GM12865 (cell line): ENCODE measurements at regions not wholly inside any gene's neighbourhood (a gene's known extent, or its start where the extent isn't known, plus 50 kb on each side); places are given as distances from the start of the nearest gene placed in this dataset.

ENCODE experiments used
- DNase-seq: peaks from one replicate; pipeline ENCODE4 v3.0.0; 2010; ENCODE audit warnings: low read depth
- H3K4me3 ChIP-seq: 2 replicates; pipeline ENCODE4 v1.5.1; 2011; ENCODE audit warnings: mild to moderate bottlenecking, low read depth, low read length, control low read depth
- CTCF ChIP-seq: IDR thresholded peaks from 2 replicates; pipeline ENCODE4 v1.5.1; 2011; ENCODE audit warnings: low read length, control low read depth, low read depth, inconsistent platforms; ENCODE audit not compliant: insufficient read depth; ENCODE audit errors: missing control alignments

- no peak for TF ChIP-seq CTCF
- DNase-seq = no peak
These were observed 151.5 kb upstream of the STMND1 start for GRCh38 chr6:16950302-16950701.

GRCh38 chr6:16949716-16950115, 152.1 kb upstream of the STMND1 start:
- H3K4me3 ChIP-seq = no peak overlapping the region
- no peak for DNase-seq
- TF ChIP-seq CTCF = no peak

More at GRCh38 chr6:16950302-16950701, 151.5 kb upstream of the STMND1 start:
- H3K4me3 ChIP-seq = no peak overlapping the region

- no peak overlapping the region for H3K4me3 ChIP-seq
- no peak for DNase-seq
- TF ChIP-seq CTCF = no peak
These were observed 153.5 kb upstream of the STMND1 start for GRCh38 chr6:16948396-16948795.

- DNase-seq = no peak
- H3K4me3 ChIP-seq = no peak overlapping the region
- no peak for TF ChIP-seq CTCF
These were observed 154.4 kb upstream of the STMND1 start for GRCh38 chr6:16947375-16948015.

GRCh38 chr6:16944596-16944995, 157.3 kb upstream of the STMND1 start:
- DNase-seq = no peak

GRCh38 chr6:16939839-16940238, 162.0 kb upstream of the STMND1 start:
- no peak for DNase-seq
- H3K4me3 ChIP-seq = no peak overlapping the region
- no peak for TF ChIP-seq CTCF

More at GRCh38 chr6:16944596-16944995, 157.3 kb upstream of the STMND1 start:
- H3K4me3 ChIP-seq = no peak overlapping the region
- TF ChIP-seq CTCF = no peak

GRCh38 chr6:16939351-16939750, 162.5 kb upstream of the STMND1 start:
- DNase-seq = no peak
- H3K4me3 ChIP-seq = no peak overlapping the region
- no peak for TF ChIP-seq CTCF
